ENCODE measurements at regions not wholly inside any gene's neighbourhood (a gene's known extent, or its start where the extent isn't known, plus 50 kb on each side); places are given as distances from the start of the nearest gene placed in this dataset.
A peak's percentile ranks its signal among the peaks of the same experiment; 100 is the strongest.

DNA sequence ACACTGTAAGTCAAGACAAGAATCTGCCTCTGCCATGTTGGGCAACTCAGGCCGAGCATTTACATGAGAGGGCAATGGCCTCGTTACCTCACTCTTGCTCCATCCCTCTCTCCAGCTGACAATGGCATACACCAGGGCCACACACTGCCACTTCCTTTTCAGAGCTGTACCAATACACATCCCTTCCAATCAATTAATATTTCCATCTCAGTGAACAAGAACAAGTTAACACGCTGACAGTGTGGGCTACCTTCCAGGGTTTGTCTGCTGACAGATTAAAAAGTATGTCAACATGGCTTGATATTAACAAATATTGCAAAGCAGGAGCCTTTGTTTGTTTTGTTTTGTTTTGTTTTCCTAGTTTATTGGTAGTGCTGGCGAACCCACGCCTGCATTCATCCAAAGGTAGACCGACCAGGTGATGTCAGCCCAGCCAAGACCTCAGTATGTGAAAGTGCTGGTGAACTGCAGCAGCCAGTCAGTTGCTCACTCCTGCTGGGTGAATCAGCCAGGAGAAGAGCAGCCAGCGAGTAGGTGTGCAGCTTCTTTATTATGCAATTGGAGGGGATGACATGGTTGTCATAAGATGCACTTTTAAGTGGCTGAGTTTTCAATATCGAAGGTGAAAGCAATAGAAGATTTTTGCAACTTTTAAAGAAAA lies 487.3 kb upstream of the JARID2 start:
- TF ChIP-seq, protein P1, sequence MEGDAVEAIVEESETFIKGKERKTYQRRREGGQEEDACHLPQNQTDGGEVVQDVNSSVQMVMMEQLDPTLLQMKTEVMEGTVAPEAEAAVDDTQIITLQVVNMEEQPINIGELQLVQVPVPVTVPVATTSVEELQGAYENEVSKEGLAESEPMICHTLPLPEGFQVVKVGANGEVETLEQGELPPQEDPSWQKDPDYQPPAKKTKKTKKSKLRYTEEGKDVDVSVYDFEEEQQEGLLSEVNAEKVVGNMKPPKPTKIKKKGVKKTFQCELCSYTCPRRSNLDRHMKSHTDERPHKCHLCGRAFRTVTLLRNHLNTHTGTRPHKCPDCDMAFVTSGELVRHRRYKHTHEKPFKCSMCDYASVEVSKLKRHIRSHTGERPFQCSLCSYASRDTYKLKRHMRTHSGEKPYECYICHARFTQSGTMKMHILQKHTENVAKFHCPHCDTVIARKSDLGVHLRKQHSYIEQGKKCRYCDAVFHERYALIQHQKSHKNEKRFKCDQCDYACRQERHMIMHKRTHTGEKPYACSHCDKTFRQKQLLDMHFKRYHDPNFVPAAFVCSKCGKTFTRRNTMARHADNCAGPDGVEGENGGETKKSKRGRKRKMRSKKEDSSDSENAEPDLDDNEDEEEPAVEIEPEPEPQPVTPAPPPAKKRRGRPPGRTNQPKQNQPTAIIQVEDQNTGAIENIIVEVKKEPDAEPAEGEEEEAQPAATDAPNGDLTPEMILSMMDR (IDR thresholded peaks at IDR 0.05; ENCODE audit: extremely low read depth, insufficient read depth, missing control alignments), result no peak
- in situ Hi-C loops (cut with MboI; ENCODE audit: low pct_unique_long_range_greater_than_20kb, low sequenced_read_pairs, unreplicated experiment), result no loop called here
- DNase-seq (ENCODE audit: low spot score), result no peak

DNA sequence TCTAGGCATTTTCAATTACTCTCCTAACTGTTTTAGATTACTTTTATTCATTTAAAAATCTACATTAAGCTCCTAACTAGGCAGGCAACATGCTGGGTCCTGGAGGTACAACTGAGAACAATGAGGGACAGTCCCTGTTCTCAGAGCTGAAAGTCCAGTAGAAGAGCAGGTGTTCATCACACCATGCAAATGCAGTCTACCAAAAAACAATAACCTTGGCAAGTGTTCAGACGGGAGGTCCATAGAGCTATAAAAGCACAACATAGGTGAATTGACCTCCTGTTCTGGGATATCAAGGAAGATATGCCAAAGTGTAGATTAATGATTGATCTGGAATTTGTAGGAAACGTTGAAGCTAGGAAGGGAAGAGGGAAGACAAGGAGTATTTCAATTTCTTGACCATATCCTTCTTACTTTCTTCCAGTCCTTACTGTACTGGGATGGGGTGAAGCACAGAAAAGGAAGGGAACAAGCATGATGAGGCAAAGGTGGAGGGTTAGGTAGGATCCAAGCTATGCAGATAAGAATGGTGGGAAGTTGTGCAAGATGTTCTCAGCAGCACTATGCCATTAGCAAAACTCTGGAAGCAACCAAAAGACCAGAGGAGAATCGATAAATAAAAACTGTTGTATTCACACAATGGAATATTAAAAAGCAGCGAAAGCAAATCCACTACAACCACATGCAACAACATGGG lies 485.7 kb upstream of the JARID2 start:
- TF ChIP-seq, protein P1 (IDR thresholded peaks at IDR 0.05; ENCODE audit: extremely low read depth, insufficient read depth, missing control alignments), result no peak
- in situ Hi-C loops (cut with MboI; ENCODE audit: low pct_unique_long_range_greater_than_20kb, low sequenced_read_pairs, unreplicated experiment), result no loop called here
- peak; percentile 36 for DNase-seq (ENCODE audit: low spot score)

DNA sequence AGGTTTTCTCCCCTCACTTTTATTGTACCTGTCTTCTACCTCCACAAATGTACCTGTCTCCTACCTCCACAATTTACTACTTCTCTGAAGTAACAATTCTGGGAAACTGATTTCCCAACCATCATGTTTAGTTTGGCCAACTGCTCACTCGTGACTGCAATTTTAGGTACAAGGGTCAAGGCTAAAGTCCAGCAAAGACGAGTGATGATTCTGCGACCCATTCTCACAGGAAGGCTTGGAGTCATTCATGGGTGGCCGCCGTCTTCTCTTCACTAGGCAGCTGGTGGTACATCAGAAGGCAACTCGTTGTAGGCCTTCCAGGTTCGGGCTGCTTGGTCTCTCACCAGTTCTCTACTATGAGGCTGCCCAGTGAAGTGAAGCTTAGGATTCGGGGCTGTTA lies 483.8 kb upstream of the JARID2 start:
- no peak for DNase-seq (ENCODE audit: low spot score)
- TF ChIP-seq, protein P1 (IDR thresholded peaks at IDR 0.05; ENCODE audit: extremely low read depth, insufficient read depth, missing control alignments), result no peak
- in situ Hi-C loops (cut with MboI; ENCODE audit: low pct_unique_long_range_greater_than_20kb, low sequenced_read_pairs, unreplicated experiment), result no loop called here

DNA sequence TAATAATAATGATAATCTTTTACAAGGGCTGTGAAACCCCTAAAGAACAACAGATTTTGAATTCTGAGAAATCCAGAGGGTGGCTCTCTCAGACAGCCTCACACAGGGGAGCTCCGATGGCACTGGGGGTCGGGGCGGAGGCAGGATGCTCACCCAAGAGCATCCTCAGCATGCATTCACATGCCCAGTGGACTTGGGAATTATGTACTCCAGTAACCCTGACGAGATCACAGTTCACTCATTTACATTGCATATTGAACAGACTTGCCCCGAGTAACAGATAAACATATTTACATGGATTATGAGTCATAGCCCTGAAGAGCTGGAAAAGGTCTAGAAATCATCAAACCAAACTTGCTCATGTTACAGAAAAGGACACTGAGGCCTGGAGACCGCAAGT lies 482.7 kb upstream of the JARID2 start:
- TF ChIP-seq, protein P1 (IDR thresholded peaks at IDR 0.05; ENCODE audit: extremely low read depth, insufficient read depth, missing control alignments), result no peak
- in situ Hi-C loops (cut with MboI; ENCODE audit: low pct_unique_long_range_greater_than_20kb, low sequenced_read_pairs, unreplicated experiment), result no loop called here
- DNase-seq (ENCODE audit: low spot score), result no peak

DNA sequence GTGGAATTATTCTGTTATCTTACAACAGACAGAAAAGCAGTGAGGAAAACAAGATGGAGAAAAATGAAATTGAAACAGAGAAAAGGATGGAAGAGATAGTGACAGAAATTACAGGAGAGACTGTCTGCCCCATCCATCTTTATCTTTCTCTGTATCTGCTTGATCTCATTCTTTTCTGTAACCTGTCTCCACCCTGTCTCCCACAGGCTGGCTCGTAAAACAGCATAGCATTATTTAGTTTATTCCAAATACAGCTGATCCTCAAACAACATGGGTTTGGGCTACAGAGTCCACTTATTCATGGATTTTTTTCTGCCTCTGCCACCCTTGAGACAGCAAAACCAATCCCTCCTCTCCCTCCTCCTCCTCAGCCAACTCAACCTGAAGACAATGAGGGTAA lies 482.3 kb upstream of the JARID2 start:
- TF ChIP-seq, protein P1 (IDR thresholded peaks at IDR 0.05; ENCODE audit: extremely low read depth, insufficient read depth, missing control alignments), result no peak
- no peak for DNase-seq (ENCODE audit: low spot score)
- in situ Hi-C loops (cut with MboI; ENCODE audit: low pct_unique_long_range_greater_than_20kb, low sequenced_read_pairs, unreplicated experiment), result no loop called here

DNA sequence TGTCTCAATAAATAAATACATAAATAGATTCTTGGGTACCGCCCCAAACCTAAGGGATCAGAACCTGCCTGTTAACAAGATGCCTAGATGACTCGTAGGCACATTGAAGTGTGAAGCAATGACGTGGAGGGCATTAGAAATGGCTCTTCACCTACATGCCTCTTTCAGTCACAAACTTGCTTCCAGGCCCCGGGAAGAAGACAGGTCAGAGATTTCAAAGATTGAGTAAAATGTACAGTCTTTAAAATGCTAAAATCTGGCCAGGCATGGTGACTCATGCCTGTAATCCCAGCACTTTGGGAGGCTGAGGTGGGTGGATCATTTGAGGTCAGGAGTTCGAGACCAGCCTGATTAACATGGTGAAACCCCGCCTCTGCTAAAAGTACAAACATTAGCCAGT lies 480.8 kb upstream of the JARID2 start:
- TF ChIP-seq, protein P1 (IDR thresholded peaks at IDR 0.05; ENCODE audit: extremely low read depth, insufficient read depth, missing control alignments), result no peak
- in situ Hi-C loops (cut with MboI; ENCODE audit: low pct_unique_long_range_greater_than_20kb, low sequenced_read_pairs, unreplicated experiment), result no loop called here
- no peak for DNase-seq (ENCODE audit: low spot score)

All from GM13977 (cell line).